EH (cell line): ENCODE measurements at regions not wholly inside any gene's neighbourhood (a gene's known extent, or its start where the extent isn't known, plus 50 kb on each side); places are given as distances from the start of the nearest gene placed in this dataset.
"Not testable (repeated sequence)": the region's sequence is repeated elsewhere in the genome, so short reads cannot be mapped to it uniquely, and the experiment has no call there.

Experiments
- DNase-seq: peaks from one replicate; pipeline ENCODE4 v3.0.0-alpha.2; 2015; ENCODE audit warnings: low read depth

GRCh38 chr14:105662043-105662442 lies 135.7 kb downstream of the TMEM121 start:
- DNase-seq = not testable (repeated sequence)

DNA sequence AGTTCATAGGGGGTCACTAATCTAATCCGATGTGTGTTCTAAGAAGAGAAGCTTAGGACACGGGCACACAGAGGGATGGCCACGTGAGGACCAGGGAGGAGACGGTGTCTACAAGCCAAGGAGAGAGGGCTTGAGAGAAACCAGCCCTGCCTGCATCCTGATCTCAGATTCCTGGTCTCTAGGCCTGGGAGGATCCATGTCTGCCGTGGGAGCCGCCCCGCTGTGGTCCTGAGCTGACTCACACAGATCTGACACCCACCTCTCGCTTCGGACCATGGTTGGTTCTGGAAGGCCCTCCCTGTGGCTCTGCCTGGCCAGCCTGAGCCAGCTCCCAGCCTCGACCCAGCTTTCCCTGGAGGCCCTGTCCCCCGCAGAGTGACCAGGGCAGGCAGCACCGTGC lies 136.2 kb downstream of the TMEM121 start:
- DNase-seq = not testable (repeated sequence)

GRCh38 chr14:105663323-105663722 lies 136.9 kb downstream of the TMEM121 start:
- not testable (repeated sequence) for DNase-seq

- not testable (repeated sequence) for DNase-seq
Measured at GRCh38 chr14:105663818-105664596, 137.6 kb downstream of the TMEM121 start.

- DNase-seq = no peak
Measured at GRCh38 chr14:105664691-105665090, 138.3 kb downstream of the TMEM121 start.

DNA sequence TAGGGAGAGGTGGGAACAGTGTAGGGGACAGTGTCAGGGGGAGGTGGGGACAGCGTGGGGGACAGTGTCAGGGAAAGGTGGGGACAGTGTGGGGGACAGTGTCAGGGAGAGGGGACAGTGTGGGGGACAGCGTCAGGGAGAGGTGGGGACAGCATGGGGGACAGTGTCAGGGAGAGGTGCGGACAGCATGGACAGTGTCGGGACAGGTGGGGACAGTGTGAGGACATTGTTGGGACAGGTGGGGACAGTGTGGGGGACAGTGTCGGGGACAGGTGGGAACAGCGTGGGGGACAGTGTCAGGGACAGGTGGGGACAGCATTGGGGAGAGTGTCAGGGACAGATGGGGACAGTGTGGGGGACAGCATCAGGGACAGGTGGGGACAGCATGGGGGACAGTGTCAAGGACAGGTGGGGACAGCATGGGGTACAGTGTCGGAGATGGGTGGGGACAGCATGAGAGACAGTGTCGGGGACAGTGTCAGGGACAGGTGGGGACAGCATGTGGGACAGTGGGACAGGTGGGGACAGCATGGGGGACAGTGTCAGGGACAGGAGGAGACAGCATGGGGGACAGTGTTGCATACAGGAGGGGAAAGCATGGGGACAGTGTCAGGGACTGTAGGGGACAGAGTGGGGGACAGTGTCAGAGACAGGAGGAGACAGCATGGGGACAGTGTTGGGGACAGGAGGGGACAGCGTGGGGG lies 139.0 kb downstream of the TMEM121 start:
- DNase-seq = no peak

DNA sequence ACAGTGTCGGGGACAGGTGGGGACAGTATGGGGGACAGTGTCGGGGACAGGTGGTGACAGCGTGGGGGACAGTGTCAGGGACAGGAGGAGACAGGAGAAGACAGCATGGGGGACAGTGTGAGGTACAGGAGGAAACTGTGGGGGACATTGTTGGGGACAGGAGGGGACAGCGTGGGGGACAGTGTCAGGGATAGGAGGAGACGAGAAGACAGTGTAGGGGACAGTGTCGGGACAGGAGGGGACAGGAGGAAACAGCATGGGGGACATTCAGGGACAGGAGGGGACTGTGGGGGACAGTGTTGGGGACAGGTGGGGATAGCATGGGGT lies 139.5 kb downstream of the TMEM121 start:
- no peak for DNase-seq

DNA sequence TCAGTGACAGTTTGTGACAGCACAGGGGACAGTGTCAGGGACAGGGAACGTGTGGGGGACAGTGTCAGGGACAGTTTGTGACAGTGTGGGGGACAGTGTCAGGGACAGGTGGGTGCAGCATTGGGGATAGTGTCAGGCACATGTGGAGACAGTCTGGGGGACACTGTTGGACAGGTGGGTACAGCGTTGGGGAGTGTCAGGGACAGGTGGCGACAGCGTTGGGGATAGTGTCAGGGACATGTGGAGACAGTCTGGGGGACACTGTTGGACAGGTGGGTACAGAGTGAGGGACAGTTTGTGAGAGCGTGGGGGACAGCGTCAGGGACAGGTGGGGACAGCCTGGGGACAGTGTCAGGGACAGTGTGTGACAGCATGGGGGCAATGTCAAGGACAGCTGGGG lies 140.0 kb downstream of the TMEM121 start:
- no peak for DNase-seq

GRCh38 chr14:105666991-105667662 lies 140.7 kb downstream of the TMEM121 start:
- not testable (repeated sequence) for DNase-seq

- not testable (repeated sequence) for DNase-seq
Measured at GRCh38 chr14:105667663-105668020, 141.3 kb downstream of the TMEM121 start.

DNA sequence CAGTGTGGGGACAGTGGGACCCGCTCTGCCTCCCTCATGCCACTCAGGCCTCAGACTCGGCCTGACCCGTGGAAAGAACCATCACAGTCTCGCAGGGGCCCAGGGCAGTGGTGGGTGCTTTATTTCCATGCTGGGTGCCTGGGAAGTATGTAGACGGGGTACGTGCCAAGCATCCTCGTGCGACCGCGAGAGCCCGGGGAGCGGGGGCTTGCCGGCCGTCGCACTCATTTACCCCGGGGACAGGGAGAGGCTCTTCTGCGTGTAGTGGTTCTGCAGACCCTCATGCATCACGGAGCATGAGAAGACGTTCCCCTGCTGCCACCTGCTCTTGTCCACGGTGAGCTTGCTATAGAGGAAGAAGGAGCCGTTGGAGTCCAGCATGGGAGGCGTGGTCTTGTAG lies 141.6 kb downstream of the TMEM121 start:
- DNase-seq = not testable (repeated sequence)

DNA sequence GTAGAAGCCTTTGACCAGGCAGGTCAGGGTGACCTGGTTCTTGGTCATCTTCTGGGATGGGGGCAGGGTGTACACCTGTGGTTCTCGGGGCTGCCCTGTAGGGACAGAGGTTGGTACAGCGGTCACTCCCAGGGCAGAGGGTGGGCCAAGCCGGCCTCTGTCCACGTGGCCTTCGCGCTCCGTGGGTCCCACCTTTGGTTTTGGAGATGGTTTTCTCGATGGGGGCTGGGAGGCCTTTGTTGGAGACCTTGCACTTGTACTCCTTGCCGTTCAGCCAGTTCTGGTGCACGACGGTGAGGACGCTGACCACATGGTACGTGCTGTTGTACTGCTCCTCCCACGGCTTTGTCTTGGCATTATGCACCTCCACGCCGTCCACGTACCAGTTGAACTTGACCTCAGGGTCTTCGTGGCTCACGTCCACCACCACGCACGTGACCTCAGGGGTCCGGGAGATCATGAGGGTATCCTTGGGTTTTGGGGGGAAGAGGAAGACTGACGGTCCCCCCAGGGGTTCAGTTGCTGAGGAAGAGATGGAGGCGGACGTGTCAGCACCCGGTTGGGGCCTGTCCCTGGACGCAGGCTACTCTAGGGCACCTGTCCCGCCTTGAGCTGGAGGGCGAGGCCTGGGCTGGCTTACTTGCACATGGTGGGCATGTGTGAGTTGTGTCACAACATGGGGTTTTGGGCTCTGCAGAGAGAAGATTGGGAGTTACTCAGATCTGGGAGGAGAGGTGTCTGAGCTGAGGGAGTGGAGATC lies 142.3 kb downstream of the TMEM121 start:
- not testable (repeated sequence) for DNase-seq

GRCh38 chr14:105669231-105669610 lies 142.8 kb downstream of the TMEM121 start:
- DNase-seq = not testable (repeated sequence)

- DNase-seq = not testable (repeated sequence)
Measured at GRCh38 chr14:105669646-105670045, 143.3 kb downstream of the TMEM121 start.

- DNase-seq = not testable (repeated sequence)
Measured at GRCh38 chr14:105672450-105673200, 146.2 kb downstream of the TMEM121 start.

DNA sequence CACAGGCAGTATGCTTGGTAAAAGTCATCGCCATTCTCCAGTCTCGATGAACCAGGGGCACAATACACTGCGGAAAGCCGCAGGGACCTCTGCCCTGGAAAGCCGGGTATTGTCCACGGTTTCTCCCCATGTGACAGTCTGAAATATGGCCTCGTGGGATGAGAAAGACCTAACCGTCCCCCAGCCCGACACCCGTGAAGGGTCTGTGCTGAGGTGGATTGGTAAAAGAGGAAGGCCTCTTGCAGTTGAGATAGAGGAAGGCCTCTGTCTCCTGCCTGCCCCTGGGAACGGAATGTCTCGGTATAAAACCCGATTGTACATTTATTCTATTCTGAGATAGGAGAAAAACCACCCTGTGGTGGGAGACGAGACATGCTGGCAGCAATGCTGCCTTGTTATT lies 149.1 kb downstream of the TMEM121 start:
- not testable (repeated sequence) for DNase-seq

- not testable (repeated sequence) for DNase-seq
Measured at GRCh38 chr14:105675905-105676670, 149.7 kb downstream of the TMEM121 start.

DNA sequence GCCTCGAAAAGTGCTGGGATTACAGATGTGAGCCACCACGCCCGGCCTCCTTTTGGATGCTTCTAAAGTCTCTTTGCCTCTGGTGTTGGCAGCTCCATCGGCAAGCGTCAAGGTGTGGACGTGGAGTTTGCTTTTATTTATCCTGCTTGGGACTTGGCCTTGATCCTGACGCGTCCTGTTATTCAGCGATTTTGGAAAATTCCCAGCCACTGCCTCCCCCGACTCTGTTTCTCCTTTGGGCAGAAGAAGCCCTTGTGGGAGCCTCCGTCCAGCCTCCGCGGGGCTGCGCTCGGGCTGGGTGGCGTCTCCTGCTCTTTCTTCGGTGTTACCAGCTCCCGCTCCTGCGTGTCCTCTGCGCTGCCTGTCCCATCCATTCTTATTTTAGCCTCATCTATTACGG lies 151.7 kb downstream of the TMEM121 start:
- not testable (repeated sequence) for DNase-seq

GRCh38 chr14:105678996-105679958 lies 152.9 kb downstream of the TMEM121 start:
- not testable (repeated sequence) for DNase-seq
